IPS DF 4.7 (cell line): ENCODE measurements at regions not wholly inside any gene's neighbourhood (a gene's known extent, or its start where the extent isn't known, plus 50 kb on each side); places are given as distances from the start of the nearest gene placed in this dataset.

Experiments used
- DNase-seq: peaks from one replicate; pipeline ENCODE4 v3.0.0-alpha.2; 2013; ENCODE audit warnings: low spot score; ENCODE audit errors: extremely low read depth

GRCh38 chr13:79675931-79676660 is 195.1 kb downstream of the NDFIP2 start:
- no peak for DNase-seq

- no peak for DNase-seq
These were observed 194.0 kb downstream of the NDFIP2 start for GRCh38 chr13:79674765-79675515.

- DNase-seq: no peak
These were observed 193.0 kb downstream of the NDFIP2 start for GRCh38 chr13:79673993-79674377.

GRCh38 chr13:79673310-79673992 is 192.5 kb downstream of the NDFIP2 start:
- DNase-seq: no peak

- no peak for DNase-seq
These were observed 190.5 kb downstream of the NDFIP2 start for GRCh38 chr13:79671420-79671819.

- no peak for DNase-seq
These were observed 187.3 kb downstream of the NDFIP2 start for GRCh38 chr13:79668201-79668752.

GRCh38 chr13:79667771-79668170 is 186.8 kb downstream of the NDFIP2 start:
- DNase-seq: no peak

- no peak for DNase-seq
These were observed 183.2 kb downstream of the NDFIP2 start for GRCh38 chr13:79663977-79664636.

GRCh38 chr13:79663435-79663834 is 182.5 kb downstream of the NDFIP2 start:
- DNase-seq: no peak

- DNase-seq: no peak
These were observed 181.9 kb downstream of the NDFIP2 start for GRCh38 chr13:79662882-79663281.

- DNase-seq: no peak
These were observed 179.4 kb downstream of the NDFIP2 start for GRCh38 chr13:79660361-79660760.

GRCh38 chr13:79659121-79659521 is 178.2 kb downstream of the NDFIP2 start:
- DNase-seq: no peak

GRCh38 chr13:79658333-79658975 is 177.5 kb downstream of the NDFIP2 start:
- DNase-seq: no peak

- no peak for DNase-seq
These were observed 174.6 kb downstream of the NDFIP2 start for GRCh38 chr13:79655509-79655908.

GRCh38 chr13:79654520-79654919 is 173.6 kb downstream of the NDFIP2 start:
- no peak for DNase-seq

GRCh38 chr13:79650688-79651087 is 169.7 kb downstream of the NDFIP2 start:
- no peak for DNase-seq

- no peak for DNase-seq
These were observed 167.2 kb downstream of the NDFIP2 start for GRCh38 chr13:79648191-79648590.

GRCh38 chr13:79647533-79647932 is 166.6 kb downstream of the NDFIP2 start:
- DNase-seq: no peak

GRCh38 chr13:79646880-79647279 is 165.9 kb downstream of the NDFIP2 start:
- DNase-seq: no peak

- DNase-seq: no peak
These were observed 164.6 kb downstream of the NDFIP2 start for GRCh38 chr13:79645569-79645968.

GRCh38 chr13:79642596-79642995 is 161.6 kb downstream of the NDFIP2 start:
- no peak for DNase-seq
